ENCODE measurements at regions not wholly inside any gene's neighbourhood (a gene's known extent, or its start where the extent isn't known, plus 50 kb on each side); places are given as distances from the start of the nearest gene placed in this dataset.

DNA sequence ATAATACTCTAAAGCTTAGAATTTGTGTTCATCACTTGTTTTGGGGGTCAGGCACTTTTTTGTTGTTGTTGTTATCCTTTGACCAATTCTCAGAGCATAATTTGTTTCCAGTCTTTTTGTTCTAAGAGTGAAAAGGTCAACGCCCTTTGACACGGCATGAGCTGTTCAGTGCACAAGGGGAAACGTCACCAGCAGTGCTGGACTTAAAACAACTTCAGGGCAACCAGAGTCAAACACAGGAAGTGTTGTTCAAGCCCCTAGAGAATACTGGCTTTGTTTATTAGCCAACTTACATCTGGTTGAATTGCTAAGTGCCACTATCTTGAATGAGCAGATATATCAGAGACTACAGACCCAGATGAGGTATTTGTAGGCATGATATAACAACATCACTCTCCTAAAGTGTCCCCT lies 368.9 kb downstream of the TMEM161B start:
- CTCF ChIA-PET: no interaction called here
- Histone ChIP-seq H3K4me3 (ENCODE audit: low read depth in 2 of 2, low read length in 2 of 2) (no peak overlapping the region), H3K4me1 (ENCODE audit: control insufficient read depth, insufficient read depth, low read length) (no peaks in the 10 kb centered on the region), H3K9me3 (ENCODE audit: control insufficient read depth, insufficient read depth, low read depth, low read length) (no peaks in the 10 kb centered on the region), H3K27ac (ENCODE audit: low read length) (no peak overlapping the region), H3K27me3 (ENCODE audit: control insufficient read depth, insufficient read depth, low read length) (no peaks in the 10 kb centered on the region), H3K36me3 (ENCODE audit: control insufficient read depth, insufficient read depth, low read length) (no peaks in the 10 kb centered on the region)
- TF ChIP-seq POLR2AphosphoS5 (IDR thresholded peaks at IDR 0.05; ENCODE audit: low read depth, low read length) (no peak), REST (IDR thresholded peaks at IDR 0.05; ENCODE audit: insufficient read depth in 1 of 2, low read depth in 2 of 2, low read length in 1 of 2) (no peak), SIN3A (IDR thresholded peaks at IDR 0.05; ENCODE audit: borderline replicate concordance, insufficient read depth, low read depth, low read length) (no peak), TCF7L2 (IDR thresholded peaks at IDR 0.05; ENCODE audit: low read depth, low read length) (no peak)
- TF ChIP-seq, protein P1, sequence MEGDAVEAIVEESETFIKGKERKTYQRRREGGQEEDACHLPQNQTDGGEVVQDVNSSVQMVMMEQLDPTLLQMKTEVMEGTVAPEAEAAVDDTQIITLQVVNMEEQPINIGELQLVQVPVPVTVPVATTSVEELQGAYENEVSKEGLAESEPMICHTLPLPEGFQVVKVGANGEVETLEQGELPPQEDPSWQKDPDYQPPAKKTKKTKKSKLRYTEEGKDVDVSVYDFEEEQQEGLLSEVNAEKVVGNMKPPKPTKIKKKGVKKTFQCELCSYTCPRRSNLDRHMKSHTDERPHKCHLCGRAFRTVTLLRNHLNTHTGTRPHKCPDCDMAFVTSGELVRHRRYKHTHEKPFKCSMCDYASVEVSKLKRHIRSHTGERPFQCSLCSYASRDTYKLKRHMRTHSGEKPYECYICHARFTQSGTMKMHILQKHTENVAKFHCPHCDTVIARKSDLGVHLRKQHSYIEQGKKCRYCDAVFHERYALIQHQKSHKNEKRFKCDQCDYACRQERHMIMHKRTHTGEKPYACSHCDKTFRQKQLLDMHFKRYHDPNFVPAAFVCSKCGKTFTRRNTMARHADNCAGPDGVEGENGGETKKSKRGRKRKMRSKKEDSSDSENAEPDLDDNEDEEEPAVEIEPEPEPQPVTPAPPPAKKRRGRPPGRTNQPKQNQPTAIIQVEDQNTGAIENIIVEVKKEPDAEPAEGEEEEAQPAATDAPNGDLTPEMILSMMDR (IDR thresholded peaks at IDR 0.05): no peak
- ATAC-seq (no peak), DNase-seq (ENCODE audit: low read depth, low spot score) (no peak)
- in situ Hi-C loops (cut with HindIII; ENCODE audit: low pct_unique_long_range_greater_than_20kb, low sequenced_read_pairs) (no loop called here), intact Hi-C loops (cut with micrococcal nuclease; ENCODE audit: unreplicated experiment) (no loop called here)
- no TSS peak for BruUV-seq (replicated peaks)
- POLR2A ChIA-PET: no interaction called here

- intact Hi-C loops (cut with micrococcal nuclease; ENCODE audit: unreplicated experiment) (no loop called here), in situ Hi-C loops (cut with HindIII; ENCODE audit: low pct_unique_long_range_greater_than_20kb, low sequenced_read_pairs) (no loop called here)
- POLR2A ChIA-PET: no interaction called here
- Histone ChIP-seq H3K4me3 (ENCODE audit: low read depth in 2 of 2, low read length in 2 of 2) (no peak overlapping the region), H3K36me3 (ENCODE audit: control insufficient read depth, insufficient read depth, low read length) (no peaks in the 10 kb centered on the region), H3K27ac (ENCODE audit: low read length) (no peak overlapping the region), H3K9me3 (ENCODE audit: control insufficient read depth, insufficient read depth, low read depth, low read length) (no peaks in the 10 kb centered on the region), H3K27me3 (ENCODE audit: control insufficient read depth, insufficient read depth, low read length) (no peaks in the 10 kb centered on the region), H3K4me1 (ENCODE audit: control insufficient read depth, insufficient read depth, low read length) (no peaks in the 10 kb centered on the region)
- no peak for ATAC-seq
- CTCF ChIA-PET: no interaction called here
- TF ChIP-seq, protein P1 (IDR thresholded peaks at IDR 0.05): peak; percentile 11; the same call in 1 of the 2 replicates
- no peak for TF ChIP-seq TCF7L2 (IDR thresholded peaks at IDR 0.05; ENCODE audit: low read depth, low read length)
- BruUV-seq (replicated peaks): no TSS peak
- no peak for DNase-seq (ENCODE audit: low read depth, low spot score)
Observed at GRCh38 chr5:87899208-87899661, 369.4 kb downstream of the TMEM161B start.

DNA sequence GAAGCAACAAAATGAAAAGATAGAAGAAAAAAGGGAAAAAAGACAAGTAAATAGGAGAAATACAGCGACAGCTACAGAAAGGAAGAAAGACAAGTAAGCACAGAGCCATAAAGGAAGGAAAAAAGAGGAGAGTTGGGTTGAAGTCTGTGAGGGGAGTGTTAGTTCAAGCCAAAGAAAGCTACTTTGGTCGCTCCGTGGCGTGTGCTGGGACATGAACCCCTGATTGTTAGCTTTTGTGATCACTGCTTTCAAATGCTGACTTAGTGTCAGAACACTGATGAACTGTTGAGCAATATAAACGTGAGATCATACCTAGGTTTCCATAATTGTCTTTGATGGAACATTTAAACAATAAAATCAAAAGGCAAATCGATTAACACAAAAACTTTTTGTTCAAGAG lies 370.1 kb downstream of the TMEM161B start:
- no peaks in the 10 kb centered on the region for H3K9me3 ChIP-seq (ENCODE audit: control insufficient read depth, insufficient read depth, low read depth, low read length)
- ChIA-PET POLR2A (no interaction called here), CTCF (no interaction called here)
- DNase-seq (ENCODE audit: low read depth, low spot score) (no peak), ATAC-seq (no peak)
- no peak overlapping the region for H3K4me3 ChIP-seq (ENCODE audit: low read depth in 2 of 2, low read length in 2 of 2)
- in situ Hi-C loops (cut with HindIII; ENCODE audit: low pct_unique_long_range_greater_than_20kb, low sequenced_read_pairs): no loop called here
- TF ChIP-seq REST (IDR thresholded peaks at IDR 0.05; ENCODE audit: insufficient read depth in 1 of 2, low read depth in 2 of 2, low read length in 1 of 2) (no peak), SIN3A (IDR thresholded peaks at IDR 0.05; ENCODE audit: borderline replicate concordance, insufficient read depth, low read depth, low read length) (no peak), POLR2AphosphoS5 (IDR thresholded peaks at IDR 0.05; ENCODE audit: low read depth, low read length) (no peak)
- TF ChIP-seq, protein P1 (IDR thresholded peaks at IDR 0.05): no peak
- BruUV-seq (replicated peaks): no TSS peak
- no peaks in the 10 kb centered on the region for H3K4me1 ChIP-seq (ENCODE audit: control insufficient read depth, insufficient read depth, low read length)
- intact Hi-C loops (cut with micrococcal nuclease; ENCODE audit: unreplicated experiment): no loop called here
- no peaks in the 10 kb centered on the region for H3K36me3 ChIP-seq (ENCODE audit: control insufficient read depth, insufficient read depth, low read length)
- no peaks in the 10 kb centered on the region for H3K27me3 ChIP-seq (ENCODE audit: control insufficient read depth, insufficient read depth, low read length)
- H3K27ac ChIP-seq (ENCODE audit: low read length): no peak overlapping the region

Data from Panc1 (cell line).